Chondrocyte (in vitro differentiated cells): ENCODE measurements at regions not wholly inside any gene's neighbourhood (a gene's known extent, or its start where the extent isn't known, plus 50 kb on each side); places are given as distances from the start of the nearest gene placed in this dataset.
"Not testable (repeated sequence)": the region's sequence is repeated elsewhere in the genome, so short reads cannot be mapped to it uniquely, and the experiment has no call there.

Experiments
- DNase-seq: peaks from one replicate; pipeline ENCODE4 v3.0.0; 2021; ENCODE audit warnings: mixed read lengths, low spot score
- H3K27ac Mint-ChIP-seq: one replicate; pipeline ENCODE4 v1.8.0; 2021; ENCODE audit warnings: mild to moderate bottlenecking, moderate library complexity, mixed read lengths; ENCODE audit not compliant: unreplicated experiment
- H3K27me3 Mint-ChIP-seq: 2 replicates; pipeline ENCODE4 v1.8.0; 2021; ENCODE audit warnings: low read depth, mixed read lengths
- H3K36me3 Mint-ChIP-seq: 2 replicates; pipeline ENCODE4 v1.8.0; 2021; ENCODE audit warnings: low read depth, mixed read lengths
- H3K4me1 Mint-ChIP-seq: 2 replicates; pipeline ENCODE4 v1.8.0; 2021; ENCODE audit warnings: low read depth, mild to moderate bottlenecking, mixed read lengths
- H3K4me3 Mint-ChIP-seq: one replicate; pipeline ENCODE4 v1.8.0; 2021; ENCODE audit warnings: mild to moderate bottlenecking, moderate library complexity, mixed read lengths; ENCODE audit not compliant: unreplicated experiment
- H3K9me3 Mint-ChIP-seq: 2 replicates; pipeline ENCODE4 v1.8.0; 2021; ENCODE audit warnings: low read depth, mixed read lengths
- TF ChIP-seq, protein P1 (sequence below): fragments of 200-600 bp; sonication (generic); IDR thresholded peaks from 2 replicates; pipeline ENCODE4 v1.5.0; 2021; ENCODE audit warnings: antibody characterized with exemption, mild to moderate bottlenecking, moderate library complexity

- peaks cover 3% of the 10 kb centered on the region for H3K36me3 Mint-ChIP-seq
- peaks cover 12% of the 10 kb centered on the region for H3K4me1 Mint-ChIP-seq
These were observed 1650.9 kb upstream of the SEL1L start for GRCh38 chr14:83184531-83184930.

GRCh38 chr14:83188311-83188710 is 1654.7 kb upstream of the SEL1L start:
- H3K36me3 Mint-ChIP-seq, DNase-seq, H3K4me3 Mint-ChIP-seq, H3K27ac Mint-ChIP-seq, H3K27me3 Mint-ChIP-seq: not testable (repeated sequence)
- H3K4me1 Mint-ChIP-seq = peaks cover 12% of the 10 kb centered on the region
- H3K9me3 Mint-ChIP-seq = peaks cover 23% of the 10 kb centered on the region

More at GRCh38 chr14:83184531-83184930, 1650.9 kb upstream of the SEL1L start:
- no peaks in the 10 kb centered on the region for H3K27me3 Mint-ChIP-seq
- no peak for DNase-seq
- H3K27ac Mint-ChIP-seq = no peak overlapping the region
- no peak overlapping the region for H3K4me3 Mint-ChIP-seq
- TF ChIP-seq, protein P1, sequence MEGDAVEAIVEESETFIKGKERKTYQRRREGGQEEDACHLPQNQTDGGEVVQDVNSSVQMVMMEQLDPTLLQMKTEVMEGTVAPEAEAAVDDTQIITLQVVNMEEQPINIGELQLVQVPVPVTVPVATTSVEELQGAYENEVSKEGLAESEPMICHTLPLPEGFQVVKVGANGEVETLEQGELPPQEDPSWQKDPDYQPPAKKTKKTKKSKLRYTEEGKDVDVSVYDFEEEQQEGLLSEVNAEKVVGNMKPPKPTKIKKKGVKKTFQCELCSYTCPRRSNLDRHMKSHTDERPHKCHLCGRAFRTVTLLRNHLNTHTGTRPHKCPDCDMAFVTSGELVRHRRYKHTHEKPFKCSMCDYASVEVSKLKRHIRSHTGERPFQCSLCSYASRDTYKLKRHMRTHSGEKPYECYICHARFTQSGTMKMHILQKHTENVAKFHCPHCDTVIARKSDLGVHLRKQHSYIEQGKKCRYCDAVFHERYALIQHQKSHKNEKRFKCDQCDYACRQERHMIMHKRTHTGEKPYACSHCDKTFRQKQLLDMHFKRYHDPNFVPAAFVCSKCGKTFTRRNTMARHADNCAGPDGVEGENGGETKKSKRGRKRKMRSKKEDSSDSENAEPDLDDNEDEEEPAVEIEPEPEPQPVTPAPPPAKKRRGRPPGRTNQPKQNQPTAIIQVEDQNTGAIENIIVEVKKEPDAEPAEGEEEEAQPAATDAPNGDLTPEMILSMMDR = no peak
- H3K9me3 Mint-ChIP-seq = peaks cover 14% of the 10 kb centered on the region

DNA sequence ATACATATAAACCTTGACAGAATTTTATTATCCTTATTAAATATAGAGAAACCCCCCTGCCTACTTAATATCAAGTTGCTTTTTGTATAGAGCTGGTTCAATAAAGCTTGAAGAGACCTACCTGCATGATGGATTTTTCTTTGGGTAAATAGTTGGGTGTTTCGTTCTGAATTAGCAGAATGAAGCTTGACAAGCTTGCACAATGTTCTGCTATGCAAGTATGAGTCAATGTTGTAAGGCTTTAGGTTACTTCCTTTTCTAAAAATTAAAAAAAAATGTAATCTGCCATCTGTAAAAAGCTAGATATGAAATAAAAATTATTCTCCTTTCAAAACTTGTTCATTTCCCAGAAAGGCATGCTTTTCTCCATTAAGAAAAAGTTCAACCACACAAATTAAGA is 1662.6 kb upstream of the SEL1L start:
- TF ChIP-seq, protein P1 = no peak
- Mint-ChIP-seq H3K27me3 (no peaks in the 10 kb centered on the region), H3K4me3 (no peak overlapping the region), H3K36me3 (no peaks in the 10 kb centered on the region), H3K9me3 (peaks cover 9% of the 10 kb centered on the region), H3K4me1 (no peaks in the 10 kb centered on the region), H3K27ac (no peak overlapping the region)
- DNase-seq = no peak

DNA sequence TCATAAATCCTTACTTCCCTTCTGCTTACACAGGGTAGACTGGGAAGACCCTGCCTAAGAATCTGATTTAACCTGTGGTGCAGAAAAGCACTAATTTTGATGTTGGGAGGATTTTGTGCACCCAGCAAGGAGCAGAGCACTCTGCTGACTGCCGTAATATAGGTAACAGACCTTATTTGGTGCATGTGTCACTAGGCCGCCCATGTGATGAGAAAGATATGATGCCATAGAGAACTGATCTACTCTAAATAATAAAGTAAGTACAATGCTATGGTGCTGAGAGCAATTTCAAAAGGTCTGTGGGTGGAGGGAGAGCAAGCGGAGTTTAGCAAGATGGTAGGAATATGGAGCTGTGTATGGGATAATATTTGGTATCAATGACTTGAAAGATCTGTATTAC is 1663.6 kb upstream of the SEL1L start:
- peaks cover under 1% of the 10 kb centered on the region for H3K9me3 Mint-ChIP-seq

GRCh38 chr14:83207550-83207949 is 1673.9 kb upstream of the SEL1L start:
- Mint-ChIP-seq H3K4me3 (no peak overlapping the region), H3K27me3 (peaks cover 10% of the 10 kb centered on the region), H3K4me1 (no peaks in the 10 kb centered on the region), H3K36me3 (no peaks in the 10 kb centered on the region), H3K9me3 (no peaks in the 10 kb centered on the region), H3K27ac (no peak overlapping the region)
- TF ChIP-seq, protein P1 = no peak
- no peak for DNase-seq

More for the DNA sequence above, 1663.6 kb upstream of the SEL1L start:
- Mint-ChIP-seq H3K36me3 (no peaks in the 10 kb centered on the region), H3K4me3 (no peak overlapping the region), H3K4me1 (no peaks in the 10 kb centered on the region), H3K27me3 (no peaks in the 10 kb centered on the region), H3K27ac (no peak overlapping the region)
- no peak for DNase-seq
- TF ChIP-seq, protein P1 = no peak

- Mint-ChIP-seq H3K4me3 (no peak overlapping the region), H3K27ac (no peak overlapping the region), H3K27me3 (peaks cover 11% of the 10 kb centered on the region), H3K9me3 (peaks cover 5% of the 10 kb centered on the region), H3K36me3 (no peaks in the 10 kb centered on the region), H3K4me1 (no peaks in the 10 kb centered on the region)
- no peak for DNase-seq
- TF ChIP-seq, protein P1 = no peak
These were observed 1674.7 kb upstream of the SEL1L start for GRCh38 chr14:83208341-83208740.
